Fibroblast of villous mesenchyme (primary cell): ENCODE measurements at regions not wholly inside any gene's neighbourhood (a gene's known extent, or its start where the extent isn't known, plus 50 kb on each side); places are given as distances from the start of the nearest gene placed in this dataset.

Experiments used
- DNase-seq: peaks from one replicate; pipeline ENCODE4 v3.0.0-alpha.2; 2010; ENCODE audit warnings: low read depth
- H3K4me3 ChIP-seq: 2 replicates; pipeline ENCODE4 v1.5.1; 2011; ENCODE audit warnings: low read depth, mild to moderate bottlenecking, low read length
- CTCF ChIP-seq: IDR thresholded peaks from 2 replicates; pipeline ENCODE4 v1.5.1; 2012; ENCODE audit warnings: low read depth, mild to moderate bottlenecking, low read length; ENCODE audit not compliant: insufficient read depth

- TF ChIP-seq CTCF, result no peak
- H3K4me3 ChIP-seq, result no peak overlapping the region
- DNase-seq, result no peak
Observed at GRCh38 chr15:93414576-93415231, 325.7 kb upstream of the RGMA start.

- no peak for TF ChIP-seq CTCF
Observed at GRCh38 chr15:93413745-93414144, 324.7 kb upstream of the RGMA start.

GRCh38 chr15:93399121-93399520 lies 310.1 kb upstream of the RGMA start:
- no peak overlapping the region for H3K4me3 ChIP-seq
- DNase-seq, result no peak
- TF ChIP-seq CTCF, result no peak

More at GRCh38 chr15:93413745-93414144, 324.7 kb upstream of the RGMA start:
- no peak for DNase-seq
- H3K4me3 ChIP-seq, result no peak overlapping the region

- no peak for DNase-seq
- no peak for TF ChIP-seq CTCF
- H3K4me3 ChIP-seq, result no peak overlapping the region
Observed at GRCh38 chr15:93389211-93389610, 300.2 kb upstream of the RGMA start.

- no peak overlapping the region for H3K4me3 ChIP-seq
- TF ChIP-seq CTCF, result no peak
- DNase-seq, result no peak
Observed at GRCh38 chr15:93384886-93385285, 295.9 kb upstream of the RGMA start.

- no peak for DNase-seq
- no peak for TF ChIP-seq CTCF
- H3K4me3 ChIP-seq, result no peak overlapping the region
Observed at GRCh38 chr15:93382200-93382820, 293.3 kb upstream of the RGMA start.

- no peak for DNase-seq
- H3K4me3 ChIP-seq, result no peak overlapping the region
- no peak for TF ChIP-seq CTCF
Observed at GRCh38 chr15:93378558-93378957, 289.5 kb upstream of the RGMA start.
